HK-2 (cell line): ENCODE measurements at regions not wholly inside any gene's neighbourhood (a gene's known extent, or its start where the extent isn't known, plus 50 kb on each side); places are given as distances from the start of the nearest gene placed in this dataset.
"Not testable (repeated sequence)": the region's sequence is repeated elsewhere in the genome, so short reads cannot be mapped to it uniquely, and the experiment has no call there.

Experiments
- DNase-seq: peaks from one replicate; pipeline ENCODE4 v3.0.0-alpha.2; 2018; ENCODE audit not compliant: unreplicated experiment

DNA sequence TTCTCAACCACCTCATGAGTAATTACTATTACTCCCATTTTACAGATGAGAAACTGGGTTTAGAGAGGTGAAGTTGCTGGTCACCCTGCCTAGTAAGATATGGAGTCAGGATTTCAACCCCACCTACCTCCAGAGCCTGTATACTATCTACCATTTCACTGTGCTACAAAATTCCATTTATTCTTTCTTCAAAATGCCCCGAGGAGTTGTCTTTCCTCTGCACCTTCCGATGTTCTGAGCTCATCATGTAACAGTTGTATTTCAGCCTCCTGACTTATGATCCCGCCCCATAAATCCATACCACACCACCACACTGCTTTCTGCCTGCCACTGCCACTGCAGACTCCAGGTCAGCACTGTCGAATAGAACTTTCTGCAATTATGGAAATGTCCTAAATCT, 71.3 kb upstream of the SLC25A36 start:
- no peak for DNase-seq

DNA sequence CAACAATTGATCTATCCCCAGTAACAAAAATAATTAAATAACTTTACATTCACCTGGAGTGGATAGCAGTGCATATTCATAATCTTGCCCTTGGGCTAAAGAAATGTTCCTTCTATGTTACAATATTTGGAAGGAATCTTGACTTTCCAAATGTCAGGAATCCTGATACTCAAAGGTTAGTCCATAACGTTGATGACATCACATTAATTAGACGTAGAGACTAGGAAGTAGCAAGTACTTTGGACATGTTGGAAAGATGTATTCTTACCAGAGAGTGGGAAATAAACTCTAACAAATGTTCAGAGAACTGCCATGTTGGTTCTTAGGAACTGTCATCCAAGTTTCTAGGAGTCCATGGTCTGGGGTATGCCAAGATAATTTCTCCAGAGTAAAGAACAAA, 70.6 kb upstream of the SLC25A36 start:
- no peak for DNase-seq

DNA sequence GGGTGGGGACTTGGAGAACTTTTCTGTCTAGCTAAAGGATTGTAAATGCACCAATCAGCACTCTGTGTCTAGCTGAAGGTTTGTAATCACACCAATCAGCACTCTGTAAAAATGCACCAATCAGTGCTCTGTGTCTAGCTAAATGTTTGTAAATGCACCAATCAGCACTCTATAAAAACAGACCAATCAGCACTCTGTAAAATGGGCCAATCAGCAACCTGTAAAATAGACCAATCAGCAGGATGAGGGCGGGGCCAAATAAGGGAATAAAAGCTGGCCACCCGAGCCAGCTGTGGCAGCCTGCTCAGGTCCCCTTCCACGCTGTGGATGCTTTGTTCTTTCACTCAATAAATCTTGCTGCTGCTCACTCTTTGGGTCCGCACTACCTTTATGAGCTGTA, 69.5 kb upstream of the SLC25A36 start:
- DNase-seq: not testable (repeated sequence)

DNA sequence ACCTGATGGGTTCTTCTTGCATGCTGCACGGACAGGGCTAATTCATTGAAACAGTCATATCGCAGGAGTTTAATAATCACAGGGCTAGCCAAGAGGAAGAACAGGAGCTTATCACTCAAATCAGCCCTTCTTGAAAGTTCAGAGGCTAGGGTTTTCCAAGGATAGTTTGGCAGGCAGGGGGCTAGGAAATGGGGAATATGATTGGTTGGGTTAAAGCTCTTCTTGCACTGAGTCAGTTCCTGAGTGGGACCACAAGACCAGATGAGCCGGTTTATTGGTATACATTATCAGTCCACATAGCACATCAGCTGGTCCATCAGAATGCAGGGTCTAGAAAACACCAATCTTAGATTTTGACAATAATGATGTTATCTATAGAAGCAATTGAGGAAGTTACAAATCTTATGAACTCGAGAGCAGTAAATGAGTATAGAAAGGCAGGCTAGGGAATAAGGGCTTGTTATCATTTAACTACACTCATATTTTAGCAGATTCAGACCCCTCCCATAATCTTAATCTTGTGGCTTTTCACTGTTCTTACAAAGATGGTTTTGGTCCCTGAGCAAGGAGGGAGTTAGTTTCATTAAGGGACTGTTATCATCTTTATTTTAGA, 58.1 kb upstream of the SLC25A36 start:
- DNase-seq: no peak

DNA sequence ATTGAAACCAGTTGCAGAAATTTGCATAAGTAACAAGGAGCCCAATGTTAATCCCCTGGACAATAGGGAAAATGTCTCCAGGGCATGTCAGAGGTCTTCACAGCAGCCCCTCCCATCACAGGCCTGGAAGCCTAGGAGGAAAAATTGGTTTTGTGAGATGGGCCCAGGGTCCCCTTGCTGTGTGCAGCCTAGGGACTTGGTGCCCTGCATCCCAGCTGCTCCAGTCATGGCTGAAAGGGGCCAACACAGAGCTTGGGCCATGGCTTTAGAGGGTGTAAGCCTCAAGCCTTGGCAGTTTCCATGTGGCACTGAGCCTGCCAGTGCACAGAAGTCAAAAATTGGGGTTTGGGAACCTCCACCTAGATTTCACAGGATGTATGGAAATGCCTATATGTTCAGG, 55.9 kb upstream of the SLC25A36 start:
- DNase-seq: not testable (repeated sequence)
